NCI-H1092 (cell line): ENCODE measurements at regions not wholly inside any gene's neighbourhood (a gene's known extent, or its start where the extent isn't known, plus 50 kb on each side); places are given as distances from the start of the nearest gene placed in this dataset.
"Not testable (repeated sequence)": the region's sequence is repeated elsewhere in the genome, so short reads cannot be mapped to it uniquely, and the experiment has no call there.

ENCODE experiments used
- DNase-seq: peaks from one replicate; lab custom pipeline; 2025; lab: John Stamatoyannopoulos, UW

DNA sequence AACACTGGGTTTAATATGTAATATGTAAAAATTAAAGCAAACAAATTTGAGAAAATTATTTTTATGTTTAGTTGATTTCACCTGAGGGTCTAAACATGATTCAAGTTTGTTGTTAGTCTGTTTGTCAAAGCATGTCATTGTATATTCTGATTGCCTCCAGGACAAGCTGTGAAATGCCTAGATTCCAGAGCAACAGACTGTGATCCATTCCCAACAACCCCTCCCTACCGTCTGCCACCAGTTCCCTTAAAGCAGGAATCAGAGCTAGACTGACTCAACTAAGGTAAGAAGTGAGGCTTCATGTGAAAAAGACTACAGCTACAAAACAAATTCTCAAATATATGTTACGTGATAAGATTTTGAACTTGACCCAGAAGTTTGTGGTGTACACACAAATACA, 304.2 kb downstream of the RAB38 start:
- DNase-seq = no peak

DNA sequence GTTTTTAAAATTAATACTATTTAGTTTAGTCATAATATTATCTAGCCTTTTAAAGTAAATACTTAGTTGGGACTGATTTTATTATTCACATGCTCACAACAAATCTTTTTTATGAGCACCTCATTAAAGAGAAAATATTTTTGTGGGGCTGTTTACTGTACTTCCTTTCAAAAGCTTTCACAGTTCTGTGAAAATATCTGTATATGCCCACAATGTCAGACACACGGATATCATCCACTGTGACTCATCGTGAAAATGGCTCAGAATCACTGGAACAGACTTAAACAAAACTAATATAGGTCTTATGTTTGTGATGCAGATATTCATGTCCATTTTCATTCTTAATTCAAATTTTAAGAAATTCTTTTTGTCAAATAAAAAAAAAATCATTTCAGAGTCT, 305.2 kb downstream of the RAB38 start:
- no peak for DNase-seq

DNA sequence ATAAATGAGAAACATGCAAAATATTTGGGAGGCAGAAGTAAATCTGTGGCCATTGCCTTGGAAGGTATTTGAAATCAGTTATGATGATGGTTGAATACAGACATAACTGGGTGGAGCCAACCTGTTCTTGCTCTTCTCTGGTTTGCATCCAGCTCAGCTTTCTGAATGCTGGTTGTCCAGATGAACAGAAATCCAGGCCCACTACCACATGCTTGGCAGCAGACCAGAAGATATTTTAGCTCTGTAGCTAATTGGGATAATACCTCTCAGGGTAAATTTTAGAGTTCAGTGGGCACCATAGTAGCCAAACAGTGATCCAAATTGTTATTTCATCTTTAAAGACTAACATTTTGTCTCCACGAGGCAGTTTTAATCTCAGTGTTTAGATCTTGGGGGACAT, 308.3 kb downstream of the RAB38 start:
- DNase-seq = no peak

DNA sequence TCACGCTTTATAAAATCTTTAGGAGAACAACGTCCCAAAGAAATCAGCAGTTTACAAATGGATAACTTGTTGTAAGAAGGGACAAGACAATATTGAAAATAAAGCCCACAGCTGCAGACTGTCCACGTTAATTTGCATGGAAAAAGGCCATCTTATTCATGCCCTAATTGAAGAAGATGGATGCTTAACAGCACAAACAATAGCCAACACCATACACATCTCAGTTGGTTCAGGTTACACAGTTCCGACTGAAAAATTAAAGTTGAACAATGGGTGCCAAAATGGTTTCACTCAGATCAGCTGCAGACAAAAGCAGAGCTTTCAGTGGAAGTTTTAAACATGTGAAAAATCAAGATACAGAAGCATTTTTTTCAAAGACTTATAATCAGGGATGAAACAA, 314.2 kb downstream of the RAB38 start:
- no peak for DNase-seq

DNA sequence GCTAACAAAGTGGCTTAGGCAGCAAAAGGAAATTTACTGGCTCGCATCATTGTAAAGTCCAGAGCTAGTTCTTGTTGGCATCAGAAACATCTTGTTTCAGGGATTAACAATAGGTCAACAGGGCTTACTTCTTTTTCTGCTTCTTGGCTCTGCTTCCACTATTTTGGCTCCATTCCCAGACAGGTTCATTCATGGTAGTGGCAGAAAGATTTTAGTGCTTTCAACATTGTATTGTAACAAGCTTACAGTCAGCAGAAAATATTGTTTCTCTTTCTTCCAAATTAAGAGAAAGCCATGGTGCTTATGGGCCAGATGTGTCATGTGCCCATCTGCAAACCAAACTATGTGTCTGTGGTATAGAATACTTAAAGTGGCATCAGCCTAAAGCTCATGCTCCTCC, 315.6 kb downstream of the RAB38 start:
- DNase-seq = no peak

DNA sequence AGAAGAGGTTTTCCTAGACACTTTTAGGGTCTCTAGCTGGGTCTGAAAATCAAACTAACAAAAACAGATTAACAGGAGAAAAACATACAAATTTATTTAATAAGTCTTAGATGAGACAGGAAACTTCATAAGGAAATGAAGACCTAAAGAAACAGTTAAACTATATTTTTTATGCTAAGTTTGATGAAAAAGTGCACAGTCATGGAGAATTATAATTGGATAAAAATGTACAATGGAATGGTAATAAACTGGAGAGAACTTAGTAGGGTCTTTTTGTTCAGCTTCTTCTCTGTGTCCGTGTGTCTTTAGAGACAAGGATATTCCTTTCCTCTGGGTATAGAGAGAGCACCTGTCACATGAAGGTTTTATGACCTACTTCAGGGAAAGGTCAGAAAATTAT, 323.4 kb downstream of the RAB38 start:
- DNase-seq = no peak

DNA sequence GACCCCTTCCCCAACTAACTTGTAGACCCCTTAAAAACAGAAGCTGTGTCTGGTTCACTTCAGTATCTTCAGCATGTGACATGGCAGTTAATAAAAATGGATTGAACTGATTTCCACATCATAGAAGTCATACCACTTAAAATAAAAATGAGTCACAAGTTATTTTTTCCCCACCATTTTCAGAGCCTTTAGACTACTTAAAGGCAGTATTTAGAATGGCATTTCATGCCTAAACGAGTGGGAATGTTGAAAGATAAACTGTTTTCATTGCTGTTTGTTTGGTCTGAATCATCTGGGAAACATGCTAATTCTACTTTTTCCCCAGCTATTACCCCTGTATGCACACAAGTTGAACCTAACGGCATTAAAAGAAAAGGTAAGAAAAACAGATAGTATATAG, 324.0 kb downstream of the RAB38 start:
- no peak for DNase-seq

DNA sequence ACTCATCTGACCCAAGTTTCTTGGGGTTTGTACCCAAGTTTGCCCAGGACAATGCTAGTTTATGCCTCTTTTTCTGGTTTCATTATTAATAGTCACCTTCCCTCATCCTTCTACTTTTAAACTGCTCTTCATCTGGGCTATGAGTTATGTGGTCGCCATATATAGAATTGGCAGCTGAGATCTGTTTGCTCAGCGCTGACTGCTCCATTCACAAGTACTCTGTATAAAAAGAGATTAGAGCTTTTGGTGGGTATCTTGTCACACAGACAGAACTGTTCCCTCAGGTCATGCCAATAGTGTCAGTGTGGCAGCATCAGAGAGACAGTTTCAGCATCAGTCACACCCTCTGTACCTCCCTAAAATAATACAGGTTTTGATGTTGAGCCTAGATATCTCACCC, 326.0 kb downstream of the RAB38 start:
- DNase-seq = no peak

DNA sequence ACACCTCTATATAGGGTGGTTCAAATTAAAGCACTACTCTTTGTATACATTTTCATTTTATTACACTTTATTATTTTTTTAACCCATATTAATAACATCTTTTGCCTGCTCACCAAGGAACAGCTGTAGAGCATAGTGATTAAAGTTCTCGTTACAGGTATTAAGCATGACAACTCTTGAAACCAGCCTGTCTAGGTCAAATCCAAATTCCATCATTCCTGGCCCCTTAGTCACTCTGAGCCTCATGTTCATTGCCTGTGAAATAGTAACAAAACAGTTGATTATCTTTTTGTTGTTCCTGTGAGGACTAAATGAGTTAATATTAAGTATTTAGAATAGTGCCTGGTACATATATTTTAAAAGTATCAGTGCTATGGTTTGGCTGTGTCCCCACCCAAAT, 334.5 kb downstream of the RAB38 start:
- no peak for DNase-seq

DNA sequence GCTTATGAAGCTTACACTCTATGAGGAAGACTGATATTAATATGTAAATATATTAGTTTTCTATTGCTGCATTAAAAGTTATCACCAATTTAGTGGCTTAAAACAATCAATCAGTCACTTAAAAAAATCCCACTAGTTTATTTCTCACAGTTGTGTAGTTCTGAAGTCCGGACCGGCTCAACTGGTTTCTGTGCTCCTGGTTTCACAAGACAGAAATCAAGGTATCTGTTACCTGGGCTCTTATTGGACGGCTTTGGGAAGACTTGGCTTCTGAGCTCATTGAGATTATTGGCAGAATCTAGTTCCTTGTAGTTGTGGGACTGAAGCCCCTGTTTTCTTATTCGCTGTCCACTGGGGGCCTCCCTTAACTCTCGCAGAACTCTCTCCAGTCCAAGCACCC, 343.0 kb downstream of the RAB38 start:
- DNase-seq = no peak

DNA sequence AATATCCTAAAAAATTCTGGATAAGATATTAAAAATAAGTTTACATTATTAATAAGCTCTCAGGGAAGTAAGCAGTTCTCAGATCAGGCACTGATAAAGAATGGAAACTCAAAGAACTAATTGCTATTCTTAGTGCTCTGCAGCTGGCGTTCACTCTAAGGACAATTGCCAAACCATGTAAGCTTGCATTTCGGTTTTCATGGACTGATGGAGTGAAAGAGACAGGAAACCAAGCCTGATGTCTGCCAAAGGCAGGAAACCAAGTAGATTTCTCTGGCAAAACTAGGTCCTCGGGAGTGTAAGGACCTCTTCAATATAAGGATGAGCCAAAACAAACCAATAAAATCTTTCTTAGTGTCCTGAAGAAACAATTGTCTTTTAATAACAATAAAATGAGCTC, 355.2 kb downstream of the RAB38 start:
- no peak for DNase-seq

DNA sequence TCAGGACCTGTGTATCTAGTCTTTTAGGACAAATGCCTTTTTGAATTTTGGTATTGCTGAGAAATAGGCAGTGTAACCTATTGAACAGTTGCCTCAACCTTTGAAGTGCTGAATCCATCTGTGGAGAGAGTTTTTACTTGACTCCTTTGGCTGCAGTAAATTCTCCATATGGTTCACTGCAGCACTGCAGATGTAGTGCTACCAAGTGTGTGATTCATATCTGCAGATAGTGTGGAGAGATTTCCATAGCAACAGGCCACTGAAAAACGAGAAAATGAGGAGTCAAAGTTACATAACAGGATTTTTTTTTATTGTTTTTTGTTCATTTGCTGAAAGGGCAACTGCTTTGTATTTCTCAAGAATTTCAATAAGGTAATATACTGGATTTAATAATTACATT, 356.1 kb downstream of the RAB38 start:
- no peak for DNase-seq

DNA sequence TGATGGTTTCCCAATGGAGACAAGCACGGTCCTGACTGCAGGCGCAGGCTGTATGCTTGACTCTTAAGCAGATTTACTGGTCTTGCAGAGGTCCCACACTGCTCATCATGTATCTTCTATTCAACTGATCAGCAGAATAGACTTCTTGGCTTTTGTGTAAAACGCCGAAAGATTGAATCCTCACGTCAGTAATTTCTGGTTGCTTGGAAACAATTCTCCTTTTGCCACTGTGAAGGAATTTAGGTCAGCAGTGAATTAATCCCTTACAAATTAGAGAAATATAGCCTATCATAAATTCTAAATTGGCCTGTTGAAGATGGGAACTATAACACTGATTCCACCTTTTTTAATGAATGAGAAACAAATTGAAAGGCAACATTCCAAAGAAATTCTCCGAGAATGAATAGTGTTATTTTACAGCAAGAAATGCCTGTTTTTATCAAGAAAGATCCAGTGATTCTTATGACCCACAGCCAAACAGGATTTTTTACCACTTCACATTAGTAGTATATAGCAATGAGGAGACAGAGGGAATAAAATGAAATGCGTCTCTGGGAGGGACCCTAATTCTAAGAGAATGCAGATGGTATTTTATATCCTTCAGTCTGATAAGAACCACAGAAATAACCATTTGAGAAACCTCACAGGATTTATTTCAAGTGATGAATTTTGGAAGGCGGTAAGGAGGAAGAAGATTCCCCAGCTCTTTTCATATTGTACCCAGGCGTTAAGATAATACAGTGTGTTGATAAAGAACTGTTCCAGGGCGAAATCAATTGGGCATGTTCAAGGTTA, 362.5 kb downstream of the RAB38 start:
- DNase-seq = no peak

DNA sequence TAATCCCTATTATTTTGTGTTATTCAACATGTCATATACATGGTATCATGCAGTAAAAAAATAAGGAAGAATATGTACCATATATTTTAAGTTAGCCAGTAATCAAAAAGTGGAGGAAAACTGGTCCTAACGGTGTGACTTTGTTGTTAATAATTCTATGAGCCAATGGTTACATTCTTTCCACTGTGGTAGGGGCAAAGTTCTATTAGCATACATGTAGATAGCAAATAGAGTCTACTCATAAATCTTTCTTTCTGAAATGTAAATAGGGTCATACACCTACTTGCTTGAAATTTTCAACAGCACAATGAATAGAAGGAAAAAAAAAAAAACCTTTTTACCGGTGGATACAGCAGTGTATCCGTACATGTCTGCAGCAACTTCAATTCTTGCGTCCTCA, 364.8 kb downstream of the RAB38 start:
- no peak for DNase-seq

DNA sequence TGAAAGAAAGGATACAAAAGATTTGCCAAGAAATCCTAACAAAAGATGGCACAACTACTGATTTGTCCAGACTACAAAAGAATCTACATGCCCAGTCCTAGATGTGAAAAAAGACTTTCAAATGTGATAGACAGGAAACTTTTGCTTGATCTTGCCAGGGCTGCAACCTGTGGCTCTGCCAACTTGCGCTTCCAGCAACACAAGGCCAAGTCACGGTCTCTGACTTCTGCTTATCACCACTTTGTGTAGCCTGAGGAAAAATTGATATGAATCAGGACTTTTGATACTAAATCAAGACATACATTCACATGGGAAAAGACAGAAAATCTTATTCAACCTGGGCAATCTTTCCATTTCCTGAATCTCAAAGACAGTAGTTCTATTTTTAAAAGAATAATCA, 366.0 kb downstream of the RAB38 start:
- DNase-seq = no peak

DNA sequence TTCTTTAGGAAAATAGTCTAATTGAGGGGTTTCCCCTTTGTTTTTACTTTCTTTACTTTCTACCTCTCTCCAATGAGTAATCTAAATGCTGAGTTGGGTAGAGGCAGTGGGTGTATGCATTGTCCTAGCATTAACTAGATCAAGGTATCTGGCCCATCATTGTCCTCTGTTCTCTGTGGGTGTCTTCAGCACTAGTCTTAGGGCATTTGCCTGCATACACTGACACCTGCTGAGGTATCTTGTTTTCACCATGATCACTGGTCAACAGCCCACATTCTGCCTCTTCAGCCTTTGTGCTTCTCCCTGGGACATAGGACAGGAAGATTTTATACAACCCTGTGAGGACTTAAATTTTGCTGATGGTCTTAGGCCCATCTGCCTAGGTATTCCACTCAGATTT, 371.1 kb downstream of the RAB38 start:
- no peak for DNase-seq

DNA sequence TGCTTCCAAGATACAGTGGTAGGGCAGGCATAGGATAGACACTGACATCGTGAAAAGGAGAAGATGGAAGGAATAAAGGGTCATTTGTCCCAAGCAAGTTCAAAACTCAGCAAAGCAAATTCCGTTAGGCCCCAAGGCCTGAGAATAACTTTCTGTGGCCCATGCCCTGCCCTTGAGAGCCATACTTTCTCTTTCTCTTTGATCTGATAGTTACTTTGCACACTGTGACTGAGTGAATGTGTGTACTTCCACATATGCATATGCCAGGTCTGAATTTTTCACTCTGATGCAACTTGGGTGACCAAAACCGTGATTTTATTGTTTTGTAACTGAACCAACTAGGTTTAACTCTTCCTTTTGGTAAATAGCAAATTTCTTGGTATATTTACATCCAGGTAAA, 371.5 kb downstream of the RAB38 start:
- no peak for DNase-seq

DNA sequence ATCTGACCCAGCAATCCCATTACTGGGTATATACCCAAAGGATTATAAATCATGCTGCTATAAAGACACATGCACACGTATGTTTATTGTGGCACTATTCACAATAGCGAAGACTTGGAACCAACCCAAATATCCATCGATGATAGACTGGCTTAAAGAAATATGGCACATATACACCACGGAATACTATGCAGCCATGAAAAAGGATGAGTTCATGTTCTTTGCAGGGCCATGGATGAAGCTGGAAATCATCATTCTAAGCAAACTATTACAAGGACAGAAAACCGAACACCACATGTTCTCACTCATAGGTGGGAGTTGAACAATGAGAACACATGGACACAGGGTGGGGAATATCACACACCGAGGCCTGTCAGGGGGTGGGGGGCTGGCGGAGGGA, 390.4 kb downstream of the RAB38 start:
- DNase-seq = not testable (repeated sequence)

DNA sequence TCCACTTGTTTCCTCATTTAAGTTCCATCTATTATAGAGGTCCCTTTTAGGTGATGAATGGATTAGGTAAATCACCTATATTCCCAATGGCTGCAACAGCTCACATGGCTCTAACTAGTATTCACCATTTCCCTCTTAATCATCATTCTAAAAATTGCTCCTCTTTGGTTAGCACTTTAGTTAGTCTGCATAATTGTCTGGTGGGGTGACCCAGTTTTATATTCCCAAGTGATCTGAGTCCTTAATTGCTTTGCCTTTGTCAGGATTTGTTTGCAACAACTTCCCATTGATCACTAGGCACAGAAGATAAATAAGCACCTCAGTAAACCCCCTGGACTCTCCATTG, 395.2 kb downstream of the RAB38 start:
- DNase-seq = no peak

DNA sequence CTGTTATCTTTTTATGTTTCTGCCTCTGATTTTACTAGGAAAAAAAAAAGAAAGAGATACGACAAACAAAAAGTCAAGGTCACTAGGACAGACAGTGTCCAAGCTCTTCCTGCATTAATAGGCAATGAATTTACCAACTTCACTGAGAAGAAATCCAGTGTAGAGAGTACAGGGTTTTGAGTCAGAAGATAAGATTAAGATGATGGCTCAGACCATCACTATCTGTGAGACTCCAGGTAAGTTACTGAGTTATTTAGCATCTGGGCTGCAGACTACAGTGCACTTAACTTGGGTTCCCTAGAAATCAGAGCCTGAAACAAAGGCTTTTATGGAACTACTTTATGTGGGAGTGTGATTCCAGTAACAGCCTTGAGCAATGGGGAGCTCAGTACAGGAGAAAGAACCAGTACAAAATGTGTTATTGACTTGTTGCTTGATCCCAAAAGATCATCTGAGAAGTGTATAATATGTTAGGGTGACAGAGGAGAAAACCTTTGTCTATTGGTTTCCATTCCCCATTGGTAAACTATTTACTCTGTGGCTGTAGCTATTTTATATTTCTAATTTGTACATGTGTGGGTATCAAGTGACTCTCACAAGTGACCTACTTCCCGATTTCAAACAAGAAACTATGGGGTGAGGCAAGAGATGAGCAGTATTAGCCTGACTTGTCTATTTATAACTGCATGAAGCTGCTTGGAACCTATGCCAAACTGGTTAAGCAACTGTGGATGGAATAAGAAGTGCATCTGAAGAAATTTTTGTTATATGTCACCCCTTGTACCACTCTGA, 395.8 kb downstream of the RAB38 start:
- no peak for DNase-seq

DNA sequence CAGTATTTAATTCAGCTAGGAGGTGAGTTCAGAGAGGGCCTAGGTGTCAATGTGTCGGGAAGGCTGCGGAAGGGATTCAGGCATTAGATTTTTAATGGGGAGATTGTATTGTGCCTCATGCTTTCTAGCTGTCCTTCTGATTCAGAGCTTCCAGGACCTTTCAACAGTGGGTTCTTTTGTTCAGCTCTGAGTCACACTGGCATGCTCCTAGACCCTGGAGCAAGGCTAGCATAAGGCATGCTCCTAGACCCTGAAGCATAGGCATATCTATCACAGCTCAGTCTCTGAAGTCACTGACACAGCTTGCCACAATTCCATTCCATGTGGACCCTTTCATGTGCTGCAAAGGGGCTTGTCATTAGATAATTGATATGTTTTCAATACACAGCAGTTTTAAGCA, 396.9 kb downstream of the RAB38 start:
- DNase-seq = no peak

DNA sequence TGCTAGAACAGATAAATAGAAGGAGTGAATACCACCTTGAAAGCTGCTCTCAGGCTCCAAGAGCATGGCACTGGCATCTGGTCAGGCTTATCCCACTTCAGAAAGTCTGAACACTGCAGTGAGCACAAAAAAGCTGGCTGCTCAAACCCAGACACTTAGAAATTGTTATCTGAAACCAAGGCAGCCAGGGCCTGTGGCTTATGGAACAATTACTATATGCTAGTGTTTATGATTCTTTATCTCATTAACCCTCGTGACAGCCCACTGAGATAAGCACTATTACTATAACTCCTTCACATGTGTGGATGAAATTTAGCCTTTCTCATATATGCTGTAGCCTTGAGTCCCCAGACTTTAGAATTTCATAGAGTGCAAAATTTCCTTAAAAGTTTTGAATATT, 400.2 kb downstream of the RAB38 start:
- DNase-seq = no peak

DNA sequence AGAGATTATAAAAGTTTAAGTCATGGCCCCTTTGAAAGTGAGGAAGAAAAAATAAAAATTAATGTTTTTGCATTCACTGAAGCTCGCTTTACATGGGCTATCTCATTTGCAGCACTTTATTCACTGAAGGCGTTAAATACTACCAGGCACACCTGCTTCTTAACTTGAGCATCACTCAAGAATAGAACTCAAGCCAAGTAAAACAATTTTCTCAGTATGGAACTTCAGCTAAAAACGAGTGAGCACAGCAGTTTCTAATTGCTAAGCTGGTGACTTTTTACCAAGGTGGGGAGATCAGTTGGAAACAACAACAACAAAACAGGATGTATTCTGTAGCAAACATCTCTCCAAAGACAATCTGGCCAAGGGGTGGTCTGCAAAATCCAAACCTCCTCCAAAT, 405.6 kb downstream of the RAB38 start:
- DNase-seq = no peak

DNA sequence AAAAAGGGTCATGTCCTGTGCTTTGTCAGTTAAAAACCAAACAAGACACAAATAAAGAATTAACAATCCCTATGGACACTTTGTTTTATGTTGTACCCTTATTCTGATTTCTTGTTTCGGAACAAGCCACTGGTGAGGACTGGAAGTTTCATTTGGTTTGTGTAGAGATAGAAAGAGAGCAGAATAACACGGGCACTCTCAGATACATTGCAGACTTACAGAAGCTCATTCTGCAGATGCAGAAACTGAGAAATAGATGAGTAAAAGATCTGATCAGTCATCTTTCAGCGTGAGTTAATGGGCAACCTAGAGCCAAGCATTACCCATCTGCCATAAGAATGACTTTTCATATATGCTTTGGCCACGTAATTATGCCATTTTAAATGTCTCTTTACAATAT, 407.6 kb downstream of the RAB38 start:
- no peak for DNase-seq
